MM.1S (cell line): ENCODE measurements at regions not wholly inside any gene's neighbourhood (a gene's known extent, or its start where the extent isn't known, plus 50 kb on each side); places are given as distances from the start of the nearest gene placed in this dataset.

ENCODE experiments used
- DNase-seq: peaks from one replicate; pipeline ENCODE4 v3.0.0-alpha.2; 2015
- H2AFZ ChIP-seq: fragments of 300-600 bp; sonication (generic); 2 replicates; pipeline ENCODE4 v1.6.0; 2016; ENCODE audit warnings: antibody characterized with exemption, low read length
- H3F3A ChIP-seq: fragments of 300-600 bp; sonication (generic); 2 replicates; pipeline ENCODE4 v1.6.1; 2016; ENCODE audit warnings: mild to moderate bottlenecking, antibody characterized with exemption, low read length, moderate library complexity, mixed read lengths; ENCODE audit not compliant: insufficient read depth
- H3K27ac ChIP-seq: fragments of 300-600 bp; sonication (generic); 2 replicates; pipeline ENCODE4 v1.5.1; 2016; ENCODE audit warnings: mild to moderate bottlenecking, low read length
- H3K27me3 ChIP-seq: fragments of 300-600 bp; sonication (generic); replicated peaks from 2 replicates; pipeline ENCODE4 v1.6.0; 2016; ENCODE audit warnings: low read length; ENCODE audit not compliant: insufficient read depth
- H3K36me3 ChIP-seq: fragments of 300-600 bp; sonication (generic); replicated peaks from 2 replicates; pipeline ENCODE4 v1.6.1; 2016; ENCODE audit warnings: mild to moderate bottlenecking, low read length, mixed read lengths; ENCODE audit not compliant: insufficient read depth
- H3K4me1 ChIP-seq: fragments of 300-600 bp; sonication (generic); 2 replicates; pipeline ENCODE4 v1.6.1; 2016; ENCODE audit warnings: low read length, mixed read lengths
- H3K4me2 ChIP-seq: fragments of 300-600 bp; sonication (generic); 2 replicates; pipeline ENCODE4 v1.6.0; 2016; ENCODE audit warnings: low read depth, low read length
- H3K4me3 ChIP-seq: fragments of 300-600 bp; sonication (generic); 2 replicates; pipeline ENCODE4 v1.5.1; 2016; ENCODE audit warnings: low read length, mixed read lengths
- H3K79me2 ChIP-seq: fragments of 300-600 bp; sonication (generic); 2 replicates; pipeline ENCODE4 v1.6.1; 2016; ENCODE audit warnings: mixed run types, low read length, mixed read lengths
- H3K9ac ChIP-seq: fragments of 300-600 bp; sonication (generic); 2 replicates; pipeline ENCODE4 v1.6.1; 2016; ENCODE audit warnings: low read length, mixed read lengths
- H3K9me2 ChIP-seq: fragments of 300-600 bp; sonication (generic); replicated peaks from 2 replicates; pipeline ENCODE4 v1.6.1; 2016; ENCODE audit warnings: mild to moderate bottlenecking, low read length, mixed read lengths; ENCODE audit not compliant: insufficient read depth
- H3K9me3 ChIP-seq: fragments of 300-600 bp; sonication (generic); replicated peaks from 2 replicates; pipeline ENCODE4 v1.6.1; 2016; ENCODE audit warnings: mild to moderate bottlenecking, low read length, mixed read lengths; ENCODE audit not compliant: insufficient read depth
- H4K20me1 ChIP-seq: fragments of 300-600 bp; sonication (generic); 2 replicates; pipeline ENCODE4 v1.6.1; 2016; ENCODE audit warnings: mild to moderate bottlenecking, low read length, moderate library complexity, mixed read lengths; ENCODE audit not compliant: insufficient read depth
- CTCF ChIP-seq: fragments of 300-600 bp; sonication (generic); IDR thresholded peaks from 2 replicates; pipeline ENCODE4 v1.5.1; 2016; ENCODE audit warnings: antibody characterized with exemption, low read length, mixed read lengths
- EZH2 ChIP-seq: fragments of 300-600 bp; sonication (generic); optimal IDR thresholded peaks from 2 replicates; pipeline ENCODE3; 2017; ENCODE audit warnings: low read depth, mild to moderate bottlenecking, antibody characterized with exemption, low read length, mixed read lengths
- EZH2phosphoT487 ChIP-seq: fragments of 300-600 bp; sonication (generic); IDR thresholded peaks from 2 replicates; pipeline ENCODE4 v1.6.1; 2018; ENCODE audit warnings: antibody characterized with exemption, low read length

GRCh38 chr6:43868467-43868866 lies 98.5 kb downstream of the VEGFA start:
- Histone ChIP-seq H3K4me1 (no peaks in the 10 kb centered on the region), H2AFZ (no peak overlapping the region), H3K36me3 (no peaks in the 10 kb centered on the region), H3K9ac (no peak overlapping the region), H3K9me2 (no peaks in the 10 kb centered on the region), H3F3A (no peaks in the 10 kb centered on the region), H3K27me3 (no peaks in the 10 kb centered on the region), H3K4me2 (no peak overlapping the region), H3K79me2 (no peaks in the 10 kb centered on the region), H4K20me1 (no peaks in the 10 kb centered on the region), H3K27ac (no peak overlapping the region), H3K9me3 (no peaks in the 10 kb centered on the region), H3K4me3 (no peak overlapping the region)
- no peak for TF ChIP-seq EZH2phosphoT487
- no peak for TF ChIP-seq EZH2
- no peak for TF ChIP-seq CTCF
- no peak for DNase-seq

DNA sequence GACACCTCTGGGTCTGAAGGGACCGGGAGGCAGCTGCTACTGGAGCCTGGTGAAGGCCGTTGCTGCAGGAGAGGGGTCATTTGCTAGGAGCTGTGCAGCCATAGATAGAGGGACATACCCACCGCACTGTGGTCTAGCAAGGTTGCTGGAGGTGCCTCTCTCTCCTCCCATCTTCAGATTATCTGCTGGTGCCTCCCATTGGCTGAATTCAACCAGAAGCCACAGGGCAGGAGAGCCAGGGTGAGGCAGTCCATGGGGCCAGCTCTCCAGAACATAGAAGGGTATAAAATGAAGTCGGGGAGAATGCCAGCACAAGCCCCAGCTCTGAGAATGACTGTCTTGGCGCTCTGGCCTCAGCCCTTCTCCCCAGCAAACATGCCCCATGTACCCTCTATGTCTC lies 98.0 kb downstream of the VEGFA start:
- Histone ChIP-seq H3F3A (no peaks in the 10 kb centered on the region), H3K4me2 (no peak overlapping the region), H3K9ac (no peak overlapping the region), H3K4me3 (no peak overlapping the region), H3K27ac (no peak overlapping the region), H3K79me2 (no peaks in the 10 kb centered on the region), H3K36me3 (no peaks in the 10 kb centered on the region), H3K4me1 (no peaks in the 10 kb centered on the region), H3K27me3 (no peaks in the 10 kb centered on the region), H3K9me2 (no peaks in the 10 kb centered on the region), H4K20me1 (no peaks in the 10 kb centered on the region), H2AFZ (no peak overlapping the region), H3K9me3 (no peaks in the 10 kb centered on the region)
- TF ChIP-seq EZH2phosphoT487, result no peak
- no peak for TF ChIP-seq EZH2
- TF ChIP-seq CTCF, result no peak
- no peak for DNase-seq

GRCh38 chr6:43867246-43867645 lies 97.2 kb downstream of the VEGFA start:
- H3K79me2 ChIP-seq, result no peaks in the 10 kb centered on the region
- no peaks in the 10 kb centered on the region for H3K9me3 ChIP-seq
- TF ChIP-seq CTCF (no peak), EZH2 (no peak), EZH2phosphoT487 (no peak)
- H3K4me2 ChIP-seq, result no peak overlapping the region
- no peak overlapping the region for H3K27ac ChIP-seq
- no peak overlapping the region for H2AFZ ChIP-seq
- no peaks in the 10 kb centered on the region for H3K4me1 ChIP-seq
- H3F3A ChIP-seq, result no peaks in the 10 kb centered on the region
- H3K9me2 ChIP-seq, result no peaks in the 10 kb centered on the region
- no peak overlapping the region for H3K9ac ChIP-seq
- H3K27me3 ChIP-seq, result no peaks in the 10 kb centered on the region
- no peak for DNase-seq
- no peaks in the 10 kb centered on the region for H3K36me3 ChIP-seq
- no peaks in the 10 kb centered on the region for H4K20me1 ChIP-seq
- H3K4me3 ChIP-seq, result no peak overlapping the region
